Transverse colon (tissue), 1 donor: ENCODE measurements at regions not wholly inside any gene's neighbourhood (a gene's known extent, or its start where the extent isn't known, plus 50 kb on each side); places are given as distances from the start of the nearest gene placed in this dataset.

ENCODE experiments used
- EP300 ChIP-seq: sonication (generic); formaldehyde crosslinking; IDR thresholded peaks from one replicate; pipeline ENCODE4 v1.6.1; 2017; ENCODE audit warnings: antibody characterized with exemption, low read depth
- POLR2A ChIP-seq: fragments of 450-650 bp; IDR thresholded peaks from one replicate; pipeline ENCODE4 v1.6.1; 2016; ENCODE audit warnings: antibody characterized with exemption, mild to moderate bottlenecking, moderate library complexity

GRCh38 chr1:81540216-81540615, 260.5 kb upstream of the ADGRL2 start:
- TF ChIP-seq EP300 (no peak), POLR2A (no peak)
